SK-N-SH (cell line): ENCODE measurements at regions not wholly inside any gene's neighbourhood (a gene's known extent, or its start where the extent isn't known, plus 50 kb on each side); places are given as distances from the start of the nearest gene placed in this dataset.

Experiments
- JUND ChIP-seq: IDR thresholded peaks from 2 replicates; pipeline ENCODE4 v1.4.0; 2012
- POLR2AphosphoS5 ChIP-seq: IDR thresholded peaks from 2 replicates; pipeline ENCODE4 v1.6.1; 2012; ENCODE audit warnings: low read depth, low read length
- RAD21 ChIP-seq: IDR thresholded peaks from 2 replicates; pipeline ENCODE4 v1.6.1; 2012; ENCODE audit warnings: mild to moderate bottlenecking, low read length
- SIN3A ChIP-seq: IDR thresholded peaks from 2 replicates; pipeline ENCODE4 v1.6.1; 2012; ENCODE audit warnings: low read depth, mild to moderate bottlenecking, low read length, moderate library complexity, borderline replicate concordance
- SMC3 ChIP-seq: IDR thresholded peaks from 2 replicates; pipeline ENCODE4 v1.6.1; 2012; ENCODE audit warnings: low read depth, low read length, improper control_type of control experiment
- TAF1 ChIP-seq: IDR thresholded peaks from 2 replicates; pipeline ENCODE4 v1.6.1; 2012; ENCODE audit warnings: low read depth, mild to moderate bottlenecking, low read length, moderate library complexity, borderline replicate concordance
- TCF12 ChIP-seq: IDR thresholded peaks from 2 replicates; pipeline ENCODE4 v1.4.0; 2012
- TF ChIP-seq, protein P1 (sequence below): fragments of 200-600 bp; sonication (generic); IDR thresholded peaks from 2 replicates; pipeline ENCODE4 v1.6.1; 2017; ENCODE audit warnings: antibody characterized with exemption, mild to moderate bottlenecking, moderate library complexity

- TF ChIP-seq RAD21 (no peak), POLR2AphosphoS5 (no peak), SMC3 (no peak), TCF12 (no peak), TAF1 (no peak), JUND (no peak), SIN3A (no peak)
- TF ChIP-seq, protein P1, sequence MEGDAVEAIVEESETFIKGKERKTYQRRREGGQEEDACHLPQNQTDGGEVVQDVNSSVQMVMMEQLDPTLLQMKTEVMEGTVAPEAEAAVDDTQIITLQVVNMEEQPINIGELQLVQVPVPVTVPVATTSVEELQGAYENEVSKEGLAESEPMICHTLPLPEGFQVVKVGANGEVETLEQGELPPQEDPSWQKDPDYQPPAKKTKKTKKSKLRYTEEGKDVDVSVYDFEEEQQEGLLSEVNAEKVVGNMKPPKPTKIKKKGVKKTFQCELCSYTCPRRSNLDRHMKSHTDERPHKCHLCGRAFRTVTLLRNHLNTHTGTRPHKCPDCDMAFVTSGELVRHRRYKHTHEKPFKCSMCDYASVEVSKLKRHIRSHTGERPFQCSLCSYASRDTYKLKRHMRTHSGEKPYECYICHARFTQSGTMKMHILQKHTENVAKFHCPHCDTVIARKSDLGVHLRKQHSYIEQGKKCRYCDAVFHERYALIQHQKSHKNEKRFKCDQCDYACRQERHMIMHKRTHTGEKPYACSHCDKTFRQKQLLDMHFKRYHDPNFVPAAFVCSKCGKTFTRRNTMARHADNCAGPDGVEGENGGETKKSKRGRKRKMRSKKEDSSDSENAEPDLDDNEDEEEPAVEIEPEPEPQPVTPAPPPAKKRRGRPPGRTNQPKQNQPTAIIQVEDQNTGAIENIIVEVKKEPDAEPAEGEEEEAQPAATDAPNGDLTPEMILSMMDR = no peak
These were observed 185.7 kb upstream of the TBL1X start for GRCh38 chrX:9279234-9279544.
